MV-4-11 (cell line): ENCODE measurements at regions not wholly inside any gene's neighbourhood (a gene's known extent, or its start where the extent isn't known, plus 50 kb on each side); places are given as distances from the start of the nearest gene placed in this dataset.
A peak's percentile ranks its signal among the peaks of the same experiment; 100 is the strongest.
"Not testable (repeated sequence)": the region's sequence is repeated elsewhere in the genome, so short reads cannot be mapped to it uniquely, and the experiment has no call there.

Source experiments
- DNase-seq: peaks from one replicate; lab custom pipeline; 2025; lab: John Stamatoyannopoulos, UW

- DNase-seq: no peak
These were observed 60.8 kb downstream of the COPRS start for GRCh38 chr17:31798205-31798724.

- not testable (repeated sequence) for DNase-seq
These were observed 63.1 kb downstream of the COPRS start for GRCh38 chr17:31795941-31796340.

GRCh38 chr17:31794111-31794510 lies 64.9 kb downstream of the COPRS start:
- DNase-seq: no peak

GRCh38 chr17:31793634-31794033 lies 65.4 kb downstream of the COPRS start:
- DNase-seq: not testable (repeated sequence)

- DNase-seq: peak; percentile 33
These were observed 66.9 kb downstream of the COPRS start for GRCh38 chr17:31792007-31792585.

- no peak for DNase-seq
These were observed 69.1 kb downstream of the COPRS start for GRCh38 chr17:31789707-31790505.

GRCh38 chr17:31788956-31789355 lies 70.1 kb downstream of the COPRS start:
- no peak for DNase-seq

- DNase-seq: no peak
These were observed 70.5 kb downstream of the COPRS start for GRCh38 chr17:31788571-31788946.

- no peak for DNase-seq
These were observed 71.0 kb downstream of the COPRS start for GRCh38 chr17:31787857-31788570.

GRCh38 chr17:31786796-31787481 lies 72.1 kb downstream of the COPRS start:
- DNase-seq: no peak

GRCh38 chr17:31780483-31780882 lies 78.6 kb downstream of the COPRS start:
- peak; percentile 54 for DNase-seq

GRCh38 chr17:31778523-31778922 lies 80.5 kb downstream of the COPRS start:
- DNase-seq: no peak

GRCh38 chr17:31771328-31771727 lies 87.7 kb downstream of the COPRS start:
- not testable (repeated sequence) for DNase-seq

GRCh38 chr17:31770501-31770900 lies 88.5 kb downstream of the COPRS start:
- not testable (repeated sequence) for DNase-seq

GRCh38 chr17:31761836-31762510 lies 97.1 kb downstream of the COPRS start:
- peak; percentile 52 for DNase-seq

GRCh38 chr17:31758646-31759045 lies 100.4 kb downstream of the COPRS start:
- no peak for DNase-seq

GRCh38 chr17:31757097-31757496 lies 101.9 kb downstream of the COPRS start:
- DNase-seq: no peak

- no peak for DNase-seq
These were observed 104.7 kb downstream of the COPRS start for GRCh38 chr17:31754239-31754945.

GRCh38 chr17:31753011-31753410 lies 106.0 kb downstream of the COPRS start:
- DNase-seq: no peak

- no peak for DNase-seq
These were observed 106.5 kb downstream of the COPRS start for GRCh38 chr17:31752584-31752983.

GRCh38 chr17:31750578-31750977 lies 108.5 kb downstream of the COPRS start:
- no peak for DNase-seq
